ENCODE measurements at regions not wholly inside any gene's neighbourhood (a gene's known extent, or its start where the extent isn't known, plus 50 kb on each side); places are given as distances from the start of the nearest gene placed in this dataset.

- H3K27me3 ChIP-seq, result no peaks in the 10 kb centered on the region
- no peak overlapping the region for H3K4me3 Mint-ChIP-seq
- H2AFZ ChIP-seq (replicated peaks), result no peak overlapping the region
- no peaks in the 10 kb centered on the region for H4K20me1 ChIP-seq (ENCODE audit: low read depth)
- H3K9ac ChIP-seq, result no peak overlapping the region
- H3K27me3 Mint-ChIP-seq (ENCODE audit: insufficient read depth, low read depth), result no peaks in the 10 kb centered on the region
- no peaks in the 10 kb centered on the region for H3K4me1 Mint-ChIP-seq
- TF ChIP-seq, protein P1, sequence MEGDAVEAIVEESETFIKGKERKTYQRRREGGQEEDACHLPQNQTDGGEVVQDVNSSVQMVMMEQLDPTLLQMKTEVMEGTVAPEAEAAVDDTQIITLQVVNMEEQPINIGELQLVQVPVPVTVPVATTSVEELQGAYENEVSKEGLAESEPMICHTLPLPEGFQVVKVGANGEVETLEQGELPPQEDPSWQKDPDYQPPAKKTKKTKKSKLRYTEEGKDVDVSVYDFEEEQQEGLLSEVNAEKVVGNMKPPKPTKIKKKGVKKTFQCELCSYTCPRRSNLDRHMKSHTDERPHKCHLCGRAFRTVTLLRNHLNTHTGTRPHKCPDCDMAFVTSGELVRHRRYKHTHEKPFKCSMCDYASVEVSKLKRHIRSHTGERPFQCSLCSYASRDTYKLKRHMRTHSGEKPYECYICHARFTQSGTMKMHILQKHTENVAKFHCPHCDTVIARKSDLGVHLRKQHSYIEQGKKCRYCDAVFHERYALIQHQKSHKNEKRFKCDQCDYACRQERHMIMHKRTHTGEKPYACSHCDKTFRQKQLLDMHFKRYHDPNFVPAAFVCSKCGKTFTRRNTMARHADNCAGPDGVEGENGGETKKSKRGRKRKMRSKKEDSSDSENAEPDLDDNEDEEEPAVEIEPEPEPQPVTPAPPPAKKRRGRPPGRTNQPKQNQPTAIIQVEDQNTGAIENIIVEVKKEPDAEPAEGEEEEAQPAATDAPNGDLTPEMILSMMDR (IDR thresholded peaks at IDR 0.05), result no peak
- no peak for TF ChIP-seq EZH2phosphoT487 (IDR thresholded peaks at IDR 0.05)
- no peak for TF ChIP-seq EZH2 (IDR thresholded peaks at IDR 0.05)
- H3K36me3 Mint-ChIP-seq, result peaks cover 1% of the 10 kb centered on the region
- no peak overlapping the region for H3K27ac ChIP-seq
- no peak overlapping the region for H3K27ac Mint-ChIP-seq
- no peak for DNase-seq (ENCODE audit: low spot score)
- H3K79me2 ChIP-seq (ENCODE audit: low read depth), result no peaks in the 10 kb centered on the region
- no peak overlapping the region for H3K4me3 ChIP-seq
- peaks cover 4% of the 10 kb centered on the region for H3K4me1 ChIP-seq
- no peaks in the 10 kb centered on the region for H3K9me3 ChIP-seq (ENCODE audit: low read depth)
- H3K9me3 Mint-ChIP-seq, result peaks cover 7% of the 10 kb centered on the region
- no peak overlapping the region for H3K4me2 ChIP-seq
- no peaks in the 10 kb centered on the region for H3F3A ChIP-seq (ENCODE audit: low read depth)
- no peaks in the 10 kb centered on the region for H3K36me3 ChIP-seq
Observed at GRCh38 chr17:54259476-54259875, 436.7 kb downstream of the KIF2B start.

- peaks cover 3% of the 10 kb centered on the region for H3K36me3 Mint-ChIP-seq
- H3K4me3 Mint-ChIP-seq, result no peak overlapping the region
Observed at GRCh38 chr17:54261465-54261864, 438.7 kb downstream of the KIF2B start.

GRCh38 chr17:54269881-54270280, 447.2 kb downstream of the KIF2B start:
- Mint-ChIP-seq H3K27me3 (ENCODE audit: insufficient read depth, low read depth) (peaks cover 4% of the 10 kb centered on the region), H3K4me3 (no peak overlapping the region), H3K4me1 (no peaks in the 10 kb centered on the region), H3K27ac (no peak overlapping the region), H3K36me3 (no peaks in the 10 kb centered on the region), H3K9me3 (peaks cover 4% of the 10 kb centered on the region)
- Histone ChIP-seq H3K79me2 (ENCODE audit: low read depth) (no peaks in the 10 kb centered on the region), H2AFZ (replicated peaks) (no peak overlapping the region), H3K9me3 (ENCODE audit: low read depth) (no peaks in the 10 kb centered on the region), H3K27me3 (no peaks in the 10 kb centered on the region), H3K36me3 (no peaks in the 10 kb centered on the region), H3K9ac (no peak overlapping the region), H3K4me3 (no peak overlapping the region), H4K20me1 (ENCODE audit: low read depth) (no peaks in the 10 kb centered on the region), H3K4me1 (no peaks in the 10 kb centered on the region), H3F3A (ENCODE audit: low read depth) (no peaks in the 10 kb centered on the region), H3K4me2 (no peak overlapping the region), H3K27ac (no peak overlapping the region)
- no peak for DNase-seq (ENCODE audit: low spot score)
- TF ChIP-seq EZH2 (IDR thresholded peaks at IDR 0.05), result no peak
- TF ChIP-seq EZH2phosphoT487 (IDR thresholded peaks at IDR 0.05), result no peak
- TF ChIP-seq, protein P1 (IDR thresholded peaks at IDR 0.05), result no peak

More at GRCh38 chr17:54261465-54261864, 438.7 kb downstream of the KIF2B start:
- Histone ChIP-seq H3K36me3 (no peaks in the 10 kb centered on the region), H3K27ac (no peak overlapping the region), H3K4me3 (no peak overlapping the region), H3K27me3 (no peaks in the 10 kb centered on the region), H2AFZ (replicated peaks) (no peak overlapping the region), H3K79me2 (ENCODE audit: low read depth) (no peaks in the 10 kb centered on the region), H3K4me2 (no peak overlapping the region), H4K20me1 (ENCODE audit: low read depth) (no peaks in the 10 kb centered on the region), H3K9ac (no peak overlapping the region), H3F3A (ENCODE audit: low read depth) (no peaks in the 10 kb centered on the region), H3K9me3 (ENCODE audit: low read depth) (no peaks in the 10 kb centered on the region), H3K4me1 (peaks cover under 1% of the 10 kb centered on the region)
- no peak overlapping the region for H3K27ac Mint-ChIP-seq
- H3K4me1 Mint-ChIP-seq, result no peaks in the 10 kb centered on the region
- H3K9me3 Mint-ChIP-seq, result peaks cover 13% of the 10 kb centered on the region
- H3K27me3 Mint-ChIP-seq (ENCODE audit: insufficient read depth, low read depth), result peaks cover 2% of the 10 kb centered on the region
- DNase-seq (ENCODE audit: low spot score), result no peak
- TF ChIP-seq, protein P1 (IDR thresholded peaks at IDR 0.05), result no peak
- no peak for TF ChIP-seq EZH2 (IDR thresholded peaks at IDR 0.05)
- TF ChIP-seq EZH2phosphoT487 (IDR thresholded peaks at IDR 0.05), result no peak

Data from neural progenitor cell (in vitro differentiated cells).